Activated CD4-positive, alpha-beta T cell treated with anti-CD3 and anti-CD28 coated beads, Interleukin-2, amount 10 ng/mL, durations not matched to agents 24 days and 14 days (primary cell): ENCODE measurements at regions not wholly inside any gene's neighbourhood (a gene's known extent, or its start where the extent isn't known, plus 50 kb on each side); places are given as distances from the start of the nearest gene placed in this dataset.

Experiments
- DNase-seq: peaks from one replicate; pipeline ENCODE4 v3.0.0; 2022
- H3K27ac Mint-ChIP-seq: one replicate; pipeline ENCODE4 v1.8.0; 2022; ENCODE audit warnings: mild to moderate bottlenecking, mixed read lengths
- H3K27me3 Mint-ChIP-seq: one replicate; pipeline ENCODE4 v1.8.0; 2022; ENCODE audit warnings: mixed read lengths
- H3K36me3 Mint-ChIP-seq: one replicate; pipeline ENCODE4 v1.8.0; 2022; ENCODE audit warnings: low read depth, mild to moderate bottlenecking, mixed read lengths
- H3K4me1 Mint-ChIP-seq: one replicate; pipeline ENCODE4 v1.8.0; 2021; ENCODE audit warnings: mixed read lengths
- H3K4me3 Mint-ChIP-seq: one replicate; pipeline ENCODE4 v1.8.0; 2022; ENCODE audit warnings: mild to moderate bottlenecking, moderate library complexity, mixed read lengths
- H3K9me3 Mint-ChIP-seq: one replicate; pipeline ENCODE4 v1.8.0; 2021; ENCODE audit warnings: mixed read lengths
- intact Hi-C: fragments of 100-400 bp; cut with micrococcal nuclease; formaldehyde crosslinking; loops from one replicate; pipeline ENCODE4 v1.15.1; 2023

DNA sequence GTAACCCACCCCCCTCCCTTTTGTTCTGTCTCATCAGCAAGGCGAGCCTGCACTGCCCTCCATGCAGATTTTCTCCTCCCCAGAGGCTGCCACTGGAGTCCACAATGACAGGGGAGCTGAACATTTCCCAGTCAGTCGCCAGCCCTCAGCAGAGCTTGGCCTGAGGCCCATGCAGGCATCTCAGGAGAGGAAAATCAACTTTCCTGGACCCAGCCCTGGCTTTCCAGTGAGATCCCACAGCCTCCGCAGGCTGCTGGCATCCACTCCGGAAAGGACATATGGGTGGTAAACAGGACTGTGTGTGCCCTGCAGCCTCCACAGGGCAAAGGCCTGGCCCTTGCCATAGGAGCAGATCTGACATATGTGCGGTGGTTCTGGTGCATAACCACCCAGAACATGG, 253.8 kb downstream of the TNS1 start:
- peaks cover 3% of the 10 kb centered on the region for H3K27me3 Mint-ChIP-seq
- intact Hi-C loops: no loop called here
- no peaks in the 10 kb centered on the region for H3K9me3 Mint-ChIP-seq
- H3K4me1 Mint-ChIP-seq: no peaks in the 10 kb centered on the region
- H3K36me3 Mint-ChIP-seq: no peaks in the 10 kb centered on the region
- no peak for DNase-seq
- no peak overlapping the region for H3K27ac Mint-ChIP-seq
- no peak overlapping the region for H3K4me3 Mint-ChIP-seq

- Mint-ChIP-seq H3K4me1 (no peaks in the 10 kb centered on the region), H3K36me3 (no peaks in the 10 kb centered on the region), H3K9me3 (no peaks in the 10 kb centered on the region), H3K27me3 (no peaks in the 10 kb centered on the region), H3K4me3 (no peak overlapping the region), H3K27ac (no peak overlapping the region)
- DNase-seq: no peak
- intact Hi-C loops: no loop called here
These were observed 256.0 kb downstream of the TNS1 start for GRCh38 chr2:217746808-217747207.

DNA sequence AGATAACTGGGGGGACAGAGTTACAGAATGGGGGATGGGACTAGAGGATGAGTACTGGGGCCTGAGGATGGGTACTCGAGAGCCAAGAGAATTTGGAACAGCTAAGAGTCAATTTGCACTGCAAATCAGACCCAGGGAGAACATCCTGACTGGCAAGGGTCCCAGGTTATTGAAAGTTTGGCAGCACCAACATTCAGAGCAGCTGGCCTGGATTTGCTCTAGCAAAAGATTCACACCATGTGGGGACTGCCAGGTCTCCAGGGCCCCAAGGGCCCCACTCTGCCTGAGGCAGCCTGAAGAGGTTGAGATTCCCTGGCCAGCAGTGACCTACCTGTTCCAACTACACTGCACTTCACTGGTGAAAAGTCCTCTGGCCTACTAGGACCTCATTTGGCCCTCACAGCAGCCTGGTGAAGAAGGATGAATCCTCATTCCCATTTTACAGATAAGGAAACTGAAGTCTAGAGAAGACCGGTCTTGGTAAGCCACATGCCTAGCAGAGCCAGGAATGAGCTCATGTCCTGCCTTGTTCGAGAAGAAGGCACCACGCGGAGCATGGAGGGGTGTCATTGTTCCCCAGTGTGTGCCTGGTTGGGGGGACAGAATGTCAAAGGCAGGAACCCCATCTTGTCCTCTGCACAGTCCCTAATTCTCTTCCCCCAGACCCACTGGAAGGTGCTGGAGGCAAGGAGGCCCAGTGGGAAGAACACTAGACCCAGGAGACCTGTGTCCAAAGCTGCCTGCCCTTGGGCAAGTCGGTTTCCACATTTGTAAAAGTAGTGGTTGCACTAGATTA, 258.6 kb downstream of the TNS1 start:
- H3K9me3 Mint-ChIP-seq: no peaks in the 10 kb centered on the region
- no peaks in the 10 kb centered on the region for H3K4me1 Mint-ChIP-seq
- H3K4me3 Mint-ChIP-seq: no peak overlapping the region
- H3K27me3 Mint-ChIP-seq: peaks cover 3% of the 10 kb centered on the region
- no peak overlapping the region for H3K27ac Mint-ChIP-seq
- DNase-seq: no peak
- intact Hi-C loops: no loop called here
- H3K36me3 Mint-ChIP-seq: no peaks in the 10 kb centered on the region

GRCh38 chr2:217743407-217743806, 259.4 kb downstream of the TNS1 start:
- no peak overlapping the region for H3K27ac Mint-ChIP-seq
- intact Hi-C loops: no loop called here

GRCh38 chr2:217742841-217743240, 260.0 kb downstream of the TNS1 start:
- no peak overlapping the region for H3K4me3 Mint-ChIP-seq
- intact Hi-C loops: no loop called here
- H3K9me3 Mint-ChIP-seq: no peaks in the 10 kb centered on the region
- peaks cover 3% of the 10 kb centered on the region for H3K27me3 Mint-ChIP-seq
- no peak for DNase-seq
- H3K4me1 Mint-ChIP-seq: no peaks in the 10 kb centered on the region
- no peak overlapping the region for H3K27ac Mint-ChIP-seq
- H3K36me3 Mint-ChIP-seq: no peaks in the 10 kb centered on the region

More at GRCh38 chr2:217743407-217743806, 259.4 kb downstream of the TNS1 start:
- Mint-ChIP-seq H3K4me3 (no peak overlapping the region), H3K9me3 (no peaks in the 10 kb centered on the region), H3K27me3 (peaks cover 3% of the 10 kb centered on the region), H3K4me1 (no peaks in the 10 kb centered on the region), H3K36me3 (no peaks in the 10 kb centered on the region)
- DNase-seq: no peak

DNA sequence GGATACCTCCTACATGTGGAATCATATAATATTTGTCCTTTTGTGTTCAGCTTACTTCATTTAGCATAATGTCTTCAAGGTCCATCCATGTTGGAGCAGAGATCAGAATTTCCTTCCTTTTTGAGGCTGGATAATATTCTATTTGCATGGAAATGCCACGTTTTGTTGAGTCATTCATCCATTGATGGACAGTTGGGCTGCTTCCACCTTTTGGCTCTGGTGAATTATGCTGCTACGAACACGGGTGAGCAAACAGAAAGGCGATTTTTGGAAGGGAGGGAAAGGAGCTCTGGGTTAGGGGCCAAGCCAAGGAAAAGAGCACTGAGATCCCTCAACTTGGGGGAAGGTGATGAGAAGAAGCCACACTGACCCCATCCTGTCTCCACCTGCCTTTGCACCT, 260.5 kb downstream of the TNS1 start:
- intact Hi-C loops: no loop called here
- no peak for DNase-seq
- Mint-ChIP-seq H3K4me3 (no peak overlapping the region), H3K4me1 (no peaks in the 10 kb centered on the region), H3K27ac (no peak overlapping the region), H3K36me3 (no peaks in the 10 kb centered on the region), H3K27me3 (peaks cover 3% of the 10 kb centered on the region), H3K9me3 (no peaks in the 10 kb centered on the region)

DNA sequence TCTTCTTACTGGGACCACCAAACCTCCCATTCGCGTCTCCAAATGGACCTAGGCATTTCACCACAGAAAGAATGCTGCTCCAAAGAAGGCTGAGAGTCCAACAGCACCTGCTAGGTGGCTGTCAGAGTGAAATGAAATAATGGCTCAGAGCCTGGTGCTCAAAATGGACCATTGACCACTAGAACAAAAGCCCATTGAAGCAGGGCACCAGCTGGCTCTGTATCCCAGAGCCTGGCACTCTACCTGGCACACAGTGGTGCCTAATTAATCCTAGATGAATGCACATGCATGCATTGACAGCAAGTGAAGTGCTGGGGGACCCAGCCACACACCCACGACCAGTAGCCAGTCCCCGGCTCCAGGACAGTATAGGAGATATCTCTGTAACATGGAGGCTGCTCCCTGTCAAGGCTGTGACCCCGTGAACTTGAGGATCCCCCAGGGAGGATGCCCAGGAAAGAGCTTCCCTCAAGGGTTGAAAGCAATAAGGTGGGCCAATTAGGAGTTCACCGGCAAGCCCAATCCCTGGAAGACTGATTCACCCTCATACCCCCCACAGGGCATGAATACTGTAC, 261.3 kb downstream of the TNS1 start:
- Mint-ChIP-seq H3K36me3 (no peaks in the 10 kb centered on the region), H3K9me3 (no peaks in the 10 kb centered on the region), H3K4me3 (no peak overlapping the region), H3K27me3 (peaks cover 3% of the 10 kb centered on the region), H3K4me1 (no peaks in the 10 kb centered on the region), H3K27ac (no peak overlapping the region)
- intact Hi-C loops: no loop called here
- no peak for DNase-seq

DNA sequence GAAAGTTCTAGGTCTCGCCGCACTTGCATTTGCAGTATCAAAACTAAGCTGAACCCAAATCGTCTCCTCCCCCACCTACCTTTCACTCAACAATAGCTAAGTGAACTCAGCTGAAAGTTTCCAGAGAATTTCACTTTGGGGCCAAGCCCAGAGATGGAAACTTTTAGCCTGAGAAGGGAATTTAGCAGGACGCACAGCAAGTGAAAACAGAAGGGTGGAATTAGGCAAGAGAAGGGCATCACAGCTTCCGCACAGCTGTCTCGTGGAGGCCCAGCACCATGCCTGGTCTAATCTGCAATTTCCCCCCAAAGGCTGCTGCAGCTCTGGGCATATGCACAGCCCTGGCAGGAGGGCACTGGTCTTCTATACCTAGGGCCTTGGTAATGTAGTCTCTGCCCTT, 262.0 kb downstream of the TNS1 start:
- H3K27me3 Mint-ChIP-seq: peaks cover 3% of the 10 kb centered on the region
- H3K4me1 Mint-ChIP-seq: no peaks in the 10 kb centered on the region
- H3K27ac Mint-ChIP-seq: no peak overlapping the region
- DNase-seq: no peak
- H3K36me3 Mint-ChIP-seq: no peaks in the 10 kb centered on the region
- no peaks in the 10 kb centered on the region for H3K9me3 Mint-ChIP-seq
- no peak overlapping the region for H3K4me3 Mint-ChIP-seq
- intact Hi-C loops: no loop called here

GRCh38 chr2:217740178-217740577, 262.6 kb downstream of the TNS1 start:
- intact Hi-C loops: no loop called here
- Mint-ChIP-seq H3K36me3 (no peaks in the 10 kb centered on the region), H3K27ac (no peak overlapping the region), H3K4me1 (peaks cover 4% of the 10 kb centered on the region), H3K27me3 (peaks cover 3% of the 10 kb centered on the region), H3K4me3 (no peak overlapping the region), H3K9me3 (no peaks in the 10 kb centered on the region)
- no peak for DNase-seq

GRCh38 chr2:217739741-217740140, 263.1 kb downstream of the TNS1 start:
- H3K4me1 Mint-ChIP-seq: peaks cover 6% of the 10 kb centered on the region
- H3K9me3 Mint-ChIP-seq: no peaks in the 10 kb centered on the region
- DNase-seq: no peak
- H3K4me3 Mint-ChIP-seq: no peak overlapping the region
- intact Hi-C loops: no loop called here
- H3K27ac Mint-ChIP-seq: no peak overlapping the region
- H3K27me3 Mint-ChIP-seq: peaks cover 3% of the 10 kb centered on the region
- H3K36me3 Mint-ChIP-seq: no peaks in the 10 kb centered on the region

DNA sequence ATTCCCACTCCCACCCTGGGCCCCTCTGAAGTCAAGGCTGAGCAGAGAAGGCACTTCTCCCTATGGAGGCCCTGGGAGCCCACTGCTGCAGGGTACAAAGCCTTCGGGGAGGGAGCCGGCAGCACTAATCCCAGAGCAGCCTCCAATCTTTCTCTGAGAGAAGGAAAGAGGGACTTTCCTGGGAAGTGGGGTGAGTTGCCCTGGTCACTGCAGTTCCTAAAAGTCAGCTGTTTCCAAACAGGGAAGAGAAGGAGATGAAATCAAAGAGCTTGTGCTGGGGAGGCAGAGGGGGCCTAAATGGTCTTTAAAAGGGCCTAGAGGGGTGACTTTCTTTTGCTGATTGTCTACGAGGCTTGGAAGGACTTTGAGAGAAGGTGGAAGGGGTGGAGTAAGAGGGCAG, 264.7 kb downstream of the TNS1 start:
- H3K4me3 Mint-ChIP-seq: no peak overlapping the region
- H3K27ac Mint-ChIP-seq: no peak overlapping the region
- no peaks in the 10 kb centered on the region for H3K36me3 Mint-ChIP-seq
- peaks cover 3% of the 10 kb centered on the region for H3K27me3 Mint-ChIP-seq
- H3K4me1 Mint-ChIP-seq: peaks cover 6% of the 10 kb centered on the region
- H3K9me3 Mint-ChIP-seq: no peaks in the 10 kb centered on the region
- DNase-seq: no peak
- intact Hi-C loops: no loop called here

DNA sequence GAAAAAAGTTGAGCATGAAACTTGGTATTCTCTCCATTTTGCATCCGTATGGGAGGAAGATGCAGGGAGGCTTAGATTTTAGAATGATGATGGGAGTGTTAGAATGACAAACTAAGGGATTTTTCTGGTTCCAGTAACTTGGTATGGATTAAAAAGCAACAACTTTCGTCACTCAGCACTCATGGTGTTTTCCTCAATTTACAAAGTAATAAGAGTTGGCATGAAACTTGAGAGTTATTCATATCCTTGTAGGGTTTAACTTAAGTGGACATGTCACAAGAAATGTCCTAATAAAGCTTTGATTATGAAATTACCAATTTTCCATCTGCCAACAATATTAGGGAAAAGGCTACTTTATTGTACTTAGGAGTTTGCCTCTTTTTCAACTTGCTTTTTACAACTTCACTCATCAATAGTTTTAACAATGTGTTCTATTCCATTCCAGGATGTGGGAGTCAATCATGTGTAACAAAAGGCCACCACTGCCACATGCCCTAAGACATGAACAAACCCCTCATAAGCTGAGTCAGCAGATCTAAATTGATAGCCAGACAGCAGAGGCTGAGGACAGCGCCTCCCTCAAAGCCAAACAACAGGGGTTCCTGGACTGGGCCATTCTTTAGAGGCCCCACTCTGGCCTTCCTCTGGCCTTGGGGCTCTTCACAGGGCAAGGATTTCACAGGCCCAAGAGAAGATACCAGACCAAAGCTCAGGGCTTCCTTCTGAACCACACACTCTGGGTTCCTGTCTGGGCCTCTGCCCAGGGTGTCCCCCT, 265.8 kb downstream of the TNS1 start:
- Mint-ChIP-seq H3K27ac (no peak overlapping the region), H3K27me3 (peaks cover 3% of the 10 kb centered on the region), H3K4me1 (peaks cover 6% of the 10 kb centered on the region), H3K9me3 (no peaks in the 10 kb centered on the region), H3K4me3 (no peak overlapping the region), H3K36me3 (no peaks in the 10 kb centered on the region)
- intact Hi-C loops: no loop called here
- no peak for DNase-seq

GRCh38 chr2:217735899-217736298, 266.9 kb downstream of the TNS1 start:
- no peak overlapping the region for H3K4me3 Mint-ChIP-seq
- no peak overlapping the region for H3K27ac Mint-ChIP-seq
- DNase-seq: no peak
- no peaks in the 10 kb centered on the region for H3K36me3 Mint-ChIP-seq
- H3K27me3 Mint-ChIP-seq: peaks cover 3% of the 10 kb centered on the region
- peaks cover 6% of the 10 kb centered on the region for H3K4me1 Mint-ChIP-seq
- H3K9me3 Mint-ChIP-seq: no peaks in the 10 kb centered on the region
- intact Hi-C loops: no loop called here

DNA sequence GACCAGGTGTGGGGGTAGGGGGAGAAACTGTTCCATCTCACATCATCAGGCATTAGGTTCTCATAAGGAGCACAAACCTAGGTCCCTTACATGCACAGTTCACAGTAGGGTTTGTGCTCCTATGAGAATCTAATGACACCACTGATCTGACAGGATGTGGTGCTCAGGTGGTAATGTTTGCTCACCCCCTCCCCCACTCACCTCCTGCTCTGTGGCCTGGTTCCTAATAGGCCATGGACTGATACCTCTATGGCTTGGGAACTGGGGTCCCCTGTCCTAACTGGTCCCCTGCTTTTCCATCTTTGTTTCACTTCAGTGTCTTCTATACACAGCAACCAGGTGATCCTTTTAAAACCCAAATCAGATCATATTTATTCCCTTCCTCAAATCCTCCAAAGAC, 267.8 kb downstream of the TNS1 start:
- no peak for DNase-seq
- no peaks in the 10 kb centered on the region for H3K27me3 Mint-ChIP-seq
- H3K27ac Mint-ChIP-seq: no peak overlapping the region
- intact Hi-C loops: no loop called here
- no peaks in the 10 kb centered on the region for H3K9me3 Mint-ChIP-seq
- peaks cover 6% of the 10 kb centered on the region for H3K4me1 Mint-ChIP-seq
- H3K36me3 Mint-ChIP-seq: no peaks in the 10 kb centered on the region
- H3K4me3 Mint-ChIP-seq: no peak overlapping the region
